KBM-7 (cell line): ENCODE measurements at regions not wholly inside any gene's neighbourhood (a gene's known extent, or its start where the extent isn't known, plus 50 kb on each side); places are given as distances from the start of the nearest gene placed in this dataset.
"Not testable (repeated sequence)": the region's sequence is repeated elsewhere in the genome, so short reads cannot be mapped to it uniquely, and the experiment has no call there.

Source experiments
- DNase-seq: peaks from one replicate; pipeline ENCODE4 v3.0.0-alpha.2; 2015
- in situ Hi-C: fragments of 300-500 bp; cut with MboI; formaldehyde crosslinking; loops from 2 replicates; pipeline ENCODE4 v1.14.3; 2020; ENCODE audit warnings: low sequenced_read_pairs, low pct_unique_long_range_greater_than_20kb, mixed read lengths

GRCh38 chr6:8628736-8629135 is 193.4 kb upstream of the SLC35B3 start:
- in situ Hi-C loops: no loop called here
- no peak for DNase-seq

GRCh38 chr6:8628063-8628462 is 192.7 kb upstream of the SLC35B3 start:
- DNase-seq: no peak
- in situ Hi-C loops: no loop called here

- DNase-seq: peak; percentile 25
- in situ Hi-C loops: no loop called here
These were observed 191.9 kb upstream of the SLC35B3 start for GRCh38 chr6:8627085-8627861.

GRCh38 chr6:8624665-8625064 is 189.3 kb upstream of the SLC35B3 start:
- no peak for DNase-seq
- in situ Hi-C loops: no loop called here

GRCh38 chr6:8623441-8623840 is 188.1 kb upstream of the SLC35B3 start:
- DNase-seq: no peak
- in situ Hi-C loops: no loop called here

GRCh38 chr6:8619853-8620252 is 184.5 kb upstream of the SLC35B3 start:
- DNase-seq: no peak
- in situ Hi-C loops: no loop called here

- in situ Hi-C loops: not testable (repeated sequence)
- DNase-seq: peak; percentile 15
These were observed 184.1 kb upstream of the SLC35B3 start for GRCh38 chr6:8619408-8619807.

GRCh38 chr6:8608737-8609136 is 173.4 kb upstream of the SLC35B3 start:
- in situ Hi-C loops: no loop called here
- DNase-seq: no peak

GRCh38 chr6:8589941-8590729 is 154.8 kb upstream of the SLC35B3 start:
- DNase-seq: no peak
- in situ Hi-C loops: no loop called here

GRCh38 chr6:8588176-8588575 is 152.8 kb upstream of the SLC35B3 start:
- in situ Hi-C loops: no loop called here
- no peak for DNase-seq

- in situ Hi-C loops: no loop called here
- no peak for DNase-seq
These were observed 147.9 kb upstream of the SLC35B3 start for GRCh38 chr6:8583291-8583690.

GRCh38 chr6:8579372-8579771 is 144.0 kb upstream of the SLC35B3 start:
- in situ Hi-C loops: no loop called here
- no peak for DNase-seq

GRCh38 chr6:8578006-8578405 is 142.7 kb upstream of the SLC35B3 start:
- in situ Hi-C loops: no loop called here
- no peak for DNase-seq

- no peak for DNase-seq
- in situ Hi-C loops: no loop called here
These were observed 139.6 kb upstream of the SLC35B3 start for GRCh38 chr6:8574749-8575468.

GRCh38 chr6:8574311-8574710 is 139.0 kb upstream of the SLC35B3 start:
- no peak for DNase-seq
- in situ Hi-C loops: no loop called here

- no peak for DNase-seq
- in situ Hi-C loops: no loop called here
These were observed 135.0 kb upstream of the SLC35B3 start for GRCh38 chr6:8570256-8570920.

GRCh38 chr6:8562125-8562524 is 126.8 kb upstream of the SLC35B3 start:
- in situ Hi-C loops: no loop called here
- DNase-seq: no peak

GRCh38 chr6:8558953-8559352 is 123.6 kb upstream of the SLC35B3 start:
- in situ Hi-C loops: no loop called here
- no peak for DNase-seq

- DNase-seq: no peak
- in situ Hi-C loops: no loop called here
These were observed 121.8 kb upstream of the SLC35B3 start for GRCh38 chr6:8557014-8557748.
